H1 (cell line): ENCODE measurements at regions not wholly inside any gene's neighbourhood (a gene's known extent, or its start where the extent isn't known, plus 50 kb on each side); places are given as distances from the start of the nearest gene placed in this dataset.

ENCODE experiments used
- CTCF ChIA-PET: fragments of 300-600 bp; sonication (Branson Sonifier 250); formaldehyde crosslinking; loops from one replicate; lab custom pipeline; 2021; ENCODE audit not compliant: partially characterized antibody; lab: Charles Lee
- POLR2A ChIA-PET: fragments of 300-600 bp; sonication (Branson Sonifier 250); formaldehyde crosslinking; loops from one replicate; lab custom pipeline; 2021; ENCODE audit warnings: inconsistent platforms; ENCODE audit not compliant: partially characterized antibody; lab: Charles Lee
- DNase-seq, 2 experiments: peaks; one replicate each; pipeline versions ENCODE4 v3.0.0 to v3.0.0-alpha.2; 2010 to 2022; ENCODE audit warnings: low spot score in 2 of 2, low read depth in 1 of 2, mixed read lengths in 1 of 2
- FAIRE-seq: peaks from 2 replicates; lab custom pipeline; 2011; peaks lifted over from hg19 to GRCh38; lab: Jason Lieb, UNC
- H2AFZ ChIP-seq: 2 replicates; pipeline ENCODE4 v1.8.1; 2012; ENCODE audit warnings: low read length, inconsistent platforms
- H2AK5ac ChIP-seq: 2 replicates; pipeline ENCODE4 v1.6.1; 2013; ENCODE audit warnings: low read depth, low read length
- H2BK120ac ChIP-seq: replicated peaks from 2 replicates; pipeline ENCODE3; 2013; ENCODE audit warnings: low read depth, low read length, inconsistent platforms
- H2BK12ac ChIP-seq: 2 replicates; pipeline ENCODE4 v1.6.1; 2013; ENCODE audit warnings: low read depth, low read length
- H2BK15ac ChIP-seq: 2 replicates; pipeline ENCODE4 v1.6.1; 2013; ENCODE audit warnings: low read length
- H2BK20ac ChIP-seq: 2 replicates; pipeline ENCODE4 v1.6.1; 2013; ENCODE audit warnings: low read length
- H2BK5ac ChIP-seq: 2 replicates; pipeline ENCODE4 v1.6.1; 2013; ENCODE audit warnings: low read depth, low read length
- H3K14ac ChIP-seq: 2 replicates; pipeline ENCODE4 v1.6.1; 2013; ENCODE audit warnings: inconsistent platforms; ENCODE audit not compliant: insufficient read length
- H3K18ac ChIP-seq: 2 replicates; pipeline ENCODE4 v1.6.1; 2013; ENCODE audit warnings: low read length; ENCODE audit errors: extremely low read depth
- H3K23ac ChIP-seq: 2 replicates; pipeline ENCODE4 v1.6.1; 2013; ENCODE audit warnings: inconsistent platforms; ENCODE audit not compliant: insufficient read length
- H3K23me2 ChIP-seq: 2 replicates; pipeline ENCODE4 v1.6.1; 2013; ENCODE audit warnings: low read depth, low read length
- H3K27ac ChIP-seq: 2 replicates; pipeline ENCODE4 v1.6.1; 2011; ENCODE audit warnings: low read depth, low read length, inconsistent platforms
- H3K27me3 ChIP-seq, 4 experiments: replicated peaks in 1 of 4; 1 replicate in 1 of 4; 2 replicates in 3 of 4; pipeline versions ENCODE4 v1.6.1 to v1.8.1; 2011 to 2013; ENCODE audit warnings: low read length in 3 of 4, mild to moderate bottlenecking in 3 of 4, inconsistent platforms in 2 of 4, mixed read lengths in 2 of 4, moderate library complexity in 1 of 4; ENCODE audit not compliant: control insufficient read depth in 3 of 4, insufficient read depth in 3 of 4; ENCODE audit errors: extremely low read depth in 1 of 4
- H3K36me3 ChIP-seq, 4 experiments: 2 replicates each; pipeline versions ENCODE4 v1.6.1 to v1.8.1; 2011 to 2013; ENCODE audit warnings: mild to moderate bottlenecking in 4 of 4, low read length in 3 of 4, moderate library complexity in 2 of 4, control low read depth in 1 of 4, inconsistent platforms in 1 of 4; ENCODE audit not compliant: insufficient read depth in 4 of 4, control insufficient read depth in 2 of 4
- H3K4ac ChIP-seq: replicated peaks from 2 replicates; pipeline ENCODE3; 2013; ENCODE audit warnings: low read length, low read depth, mixed read lengths, inconsistent platforms; ENCODE audit not compliant: insufficient read length
- H3K4me1 ChIP-seq, 4 experiments: replicated peaks in 1 of 4; 1 replicate in 1 of 4; 2 replicates in 3 of 4; pipeline versions ENCODE4 v1.6.1 to v1.8.1; 2011 to 2013; ENCODE audit warnings: low read length in 3 of 4, inconsistent platforms in 2 of 4, mixed read lengths in 1 of 4; ENCODE audit not compliant: insufficient read depth in 4 of 4, control insufficient read depth in 3 of 4
- H3K4me2 ChIP-seq, 2 experiments: 2 replicates each; pipeline versions ENCODE4 v1.6.1 to v1.8.1; 2011 to 2013; ENCODE audit warnings: low read depth in 2 of 2, low read length in 2 of 2, control low read depth in 1 of 2, inconsistent platforms in 1 of 2, mild to moderate bottlenecking in 1 of 2; ENCODE audit not compliant: insufficient read depth in 1 of 2
- H3K4me3 ChIP-seq, 4 experiments: fragments of 200-600, 300-600 bp in 1 of 4; sonication (generic), shearing (Covaris generic), sonication (Bioruptor Twin) in 1 of 4; 2 replicates each; pipeline versions ENCODE4 v1.5.1 to v1.8.1; 2011 to 2016; ENCODE audit warnings: low read length in 4 of 4, low read depth in 3 of 4, control low read depth in 2 of 4, inconsistent platforms in 2 of 4, mild to moderate bottlenecking in 2 of 4, mixed read lengths in 1 of 4, moderate library complexity in 1 of 4; ENCODE audit not compliant: insufficient read depth in 2 of 4; ENCODE audit errors: extremely low read depth in 1 of 4
- H3K56ac ChIP-seq: replicated peaks from 2 replicates; pipeline ENCODE3; 2013; ENCODE audit warnings: low read depth, mild to moderate bottlenecking, mixed read lengths, low read length, inconsistent platforms; ENCODE audit not compliant: insufficient read length
- H3K79me1 ChIP-seq: 2 replicates; pipeline ENCODE4 v1.6.1; 2013; ENCODE audit warnings: low read depth, low read length, control low read depth
- H3K79me2 ChIP-seq, 2 experiments: 2 replicates each; pipeline versions ENCODE4 v1.6.1 to v1.8.1; 2012 to 2013; ENCODE audit warnings: low read length in 2 of 2, mild to moderate bottlenecking in 2 of 2, inconsistent platforms in 1 of 2; ENCODE audit not compliant: insufficient read depth in 2 of 2, control insufficient read depth in 1 of 2
- H3K9ac ChIP-seq, 4 experiments: replicated peaks in 1 of 4; 1 replicate in 1 of 4; 2 replicates in 3 of 4; pipeline versions ENCODE4 v1.6.1 to v1.8.1; 2011 to 2013; ENCODE audit warnings: low read depth in 3 of 4, low read length in 3 of 4, control low read depth in 2 of 4, mild to moderate bottlenecking in 2 of 4, moderate library complexity in 2 of 4, inconsistent platforms in 1 of 4; ENCODE audit errors: extremely low read depth in 1 of 4
- H3K9me3 ChIP-seq, 2 experiments: 2 replicates each; pipeline versions ENCODE4 v1.6.1 to v1.8.1; 2012 to 2013; ENCODE audit warnings: mild to moderate bottlenecking in 2 of 2, moderate library complexity in 2 of 2, control low read depth in 1 of 2, inconsistent platforms in 1 of 2, low read depth in 1 of 2, low read length in 1 of 2, mixed read lengths in 1 of 2; ENCODE audit not compliant: insufficient read depth in 2 of 2
- H4K20me1 ChIP-seq, 2 experiments: replicated peaks in 1 of 2; 2 replicates each; pipeline versions ENCODE3 to v1.8.1; 2011 to 2013; ENCODE audit warnings: inconsistent platforms in 2 of 2, low read length in 2 of 2, mild to moderate bottlenecking in 1 of 2; ENCODE audit not compliant: insufficient read depth in 2 of 2, control insufficient read depth in 1 of 2
- H4K5ac ChIP-seq: 2 replicates; pipeline ENCODE4 v1.6.1; 2013; ENCODE audit warnings: low read length, low read depth, mixed read lengths, inconsistent platforms; ENCODE audit not compliant: insufficient read length
- H4K8ac ChIP-seq: 2 replicates; pipeline ENCODE4 v1.8.0; 2013; ENCODE audit warnings: mild to moderate bottlenecking, moderate library complexity, low read length, inconsistent platforms; ENCODE audit not compliant: insufficient read depth; ENCODE audit errors: extremely low read depth
- H4K91ac ChIP-seq: replicated peaks from 2 replicates; pipeline ENCODE3; 2013; ENCODE audit warnings: low read length, mixed read lengths, inconsistent platforms; ENCODE audit not compliant: insufficient read length
- ASH2L ChIP-seq: fragments of 200-600, 300-600 bp; sonication (generic); IDR thresholded peaks from one replicate; pipeline ENCODE4 v1.7.1; 2017; ENCODE audit warnings: low read length
- CHD1 ChIP-seq: IDR thresholded peaks from 2 replicates; pipeline ENCODE4 v1.6.1; 2012; ENCODE audit warnings: low read depth, low read length, improper control_type of control experiment
- HDAC2 ChIP-seq, 2 experiments: fragments of 300-600 bp in 1 of 2; sonication (generic) in 1 of 2; IDR thresholded peaks; 2 replicates each; pipeline ENCODE4 v1.6.1; 2011 to 2012; ENCODE audit warnings: low read depth in 2 of 2, low read length in 2 of 2, mild to moderate bottlenecking in 2 of 2, moderate library complexity in 2 of 2, borderline replicate concordance in 1 of 2, inconsistent platforms in 1 of 2
- HDAC6 ChIP-seq: IDR thresholded peaks from one replicate; pipeline ENCODE4 v1.7.1; 2012; ENCODE audit warnings: low read depth, mild to moderate bottlenecking, inconsistent platforms, low read length, moderate library complexity
- POLR2AphosphoS5 ChIP-seq: IDR thresholded peaks from 2 replicates; pipeline ENCODE4 v1.6.1; 2011; ENCODE audit warnings: low read depth, low read length
- RAD21 ChIP-seq, 2 experiments: IDR thresholded peaks in 1 of 2; conservative IDR thresholded peaks in 1 of 2; 2 replicates each; pipeline ENCODE4 v1.6.1; 2011; ENCODE audit warnings: low read depth in 2 of 2, low read length in 2 of 2, improper control_type of control experiment in 1 of 2, inconsistent platforms in 1 of 2, mild to moderate bottlenecking in 1 of 2, moderate library complexity in 1 of 2
- SAP30 ChIP-seq: fragments of 300-600 bp; sonication (generic); IDR thresholded peaks from 2 replicates; pipeline ENCODE4 v1.7.1; 2012; ENCODE audit warnings: low read length, moderate library complexity, mild to moderate bottlenecking, inconsistent platforms; ENCODE audit not compliant: insufficient read depth, insufficient replicate concordance
- SP2 ChIP-seq: IDR thresholded peaks from 2 replicates; pipeline ENCODE4 v1.6.1; 2012; ENCODE audit warnings: mild to moderate bottlenecking, low read length, inconsistent platforms
- TEAD4 ChIP-seq: IDR thresholded peaks from 2 replicates; pipeline ENCODE4 v1.6.1; 2012; ENCODE audit warnings: low read depth, low read length, inconsistent platforms, mixed read lengths
- YY1 ChIP-seq: IDR thresholded peaks from 2 replicates; pipeline ENCODE4 v1.6.1; 2011; ENCODE audit warnings: low read depth, mild to moderate bottlenecking, low read length
- WGBS, 2 experiments: shearing (Covaris generic) in 1 of 2; methylation state at CpG; one replicate each; pipeline versions ENCODE4 v1.1.6 to v1.1.7; 2013 to 2015; ENCODE audit warnings: low lambda C conversion rate in 2 of 2, mixed read lengths in 2 of 2, inconsistent platforms in 1 of 2, low coverage in 1 of 2, missing lambda C conversion rate in 1 of 2; ENCODE audit not compliant: insufficient replicate concordance in 2 of 2, insufficient coverage in 1 of 2, insufficient read length in 1 of 2; ENCODE audit errors: extremely low coverage in 1 of 2, missing lambda C conversion rate in 1 of 2; 5-methylcytosine and 5-hydroxymethylcytosine counted together

DNA sequence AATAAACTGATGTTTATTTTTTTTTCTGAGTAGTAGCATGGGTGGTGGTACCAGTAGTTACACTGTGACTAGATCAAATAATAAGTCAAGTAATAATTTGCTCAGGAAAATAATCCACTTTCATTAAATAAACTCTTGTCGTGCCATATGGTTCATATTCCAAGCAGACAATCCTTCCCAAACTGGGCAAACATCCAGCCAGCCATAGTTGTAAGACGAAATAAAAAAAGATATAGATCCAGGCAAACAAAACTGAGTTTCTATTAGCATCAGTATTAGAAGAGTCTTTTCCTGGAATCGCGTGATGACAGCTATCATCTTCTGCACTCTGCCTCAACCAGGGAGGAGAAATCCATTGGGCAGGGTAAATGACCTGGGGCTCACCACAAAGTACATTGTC is 508.4 kb upstream of the GOT2 start:
- no peaks in the 10 kb centered on the region for H3K27me3 ChIP-seq
- H4K8ac ChIP-seq, result no peak overlapping the region
- ChIA-PET POLR2A (no interaction called here), CTCF (interaction anchor here (0.7 kb wide), 1 partner anchor 87 kb away, joined by 3 read pairs; no protein-coding TSS in a partner anchor)
- H3K4me1 ChIP-seq, result peaks cover 0 to under 1% (median 0%) of the 10 kb centered on the region in 4 experiments; a peak in 1 of 7 replicates
- no peak overlapping the region for H4K5ac ChIP-seq
- H3K23me2 ChIP-seq, result no peaks in the 10 kb centered on the region
- H4K20me1 ChIP-seq, result no peaks in the 10 kb centered on the region
- H3K79me2 ChIP-seq, result no peaks in the 10 kb centered on the region
- H2AK5ac ChIP-seq, result no peak overlapping the region
- FAIRE-seq (no peak), DNase-seq (no peak)
- H3K4me3 ChIP-seq, result no peak overlapping the region
- H3K9me3 ChIP-seq, result no peaks in the 10 kb centered on the region
- no peak overlapping the region for H3K14ac ChIP-seq
- H3K27ac ChIP-seq, result no peak overlapping the region
- H4K91ac ChIP-seq, result no peak overlapping the region
- H3K18ac ChIP-seq, result no peak overlapping the region
- H2BK5ac ChIP-seq, result no peak overlapping the region
- H3K23ac ChIP-seq, result no peak overlapping the region
- H3K4me2 ChIP-seq, result no peak overlapping the region
- H2BK20ac ChIP-seq, result no peak overlapping the region
- H2BK15ac ChIP-seq, result no peak overlapping the region
- no peak overlapping the region for H2AFZ ChIP-seq
- H3K4ac ChIP-seq, result no peak overlapping the region
- no peak overlapping the region for H2BK120ac ChIP-seq
- no peaks in the 10 kb centered on the region for H3K79me1 ChIP-seq
- no peak overlapping the region for H3K56ac ChIP-seq
- no peaks in the 10 kb centered on the region for H3K36me3 ChIP-seq
- TF ChIP-seq SAP30 (no peak), YY1 (no peak), CHD1 (no peak), SP2 (no peak), RAD21 (IDR thresholded peaks at IDR 0.05 in 1 of 2, conservative IDR thresholded peaks at IDR 0.05 in 1 of 2; ENCODE audit: low read depth in 2 of 2, low read length in 2 of 2) (no peak), HDAC2 (IDR thresholded peaks at IDR 0.05; ENCODE audit: borderline replicate concordance in 1 of 2, low read depth in 2 of 2, low read length in 2 of 2) (no peak), HDAC6 (no peak), POLR2AphosphoS5 (no peak), ASH2L (no peak), TEAD4 (no peak)
- no peak overlapping the region for H2BK12ac ChIP-seq
- H3K9ac ChIP-seq, result no peak overlapping the region
- WGBS, 2 experiments, result 92% methylated on average over 4 of the region's 4 CpGs; no CpG with 5 or more reads in 1 of the 2 experiments
